Dendritic cell treated with granulocyte-macrophage colony-stimulating factor and Interleukin-4, amounts not matched to agents 40 ng/mL and 50 ng/mL, for 4 days (primary cell): ENCODE measurements at regions not wholly inside any gene's neighbourhood (a gene's known extent, or its start where the extent isn't known, plus 50 kb on each side); places are given as distances from the start of the nearest gene placed in this dataset.

ENCODE experiments used
- H3K27ac Mint-ChIP-seq: one replicate; pipeline ENCODE4 v1.8.0; 2022; ENCODE audit warnings: mild to moderate bottlenecking, mixed read lengths
- H3K27me3 Mint-ChIP-seq: one replicate; pipeline ENCODE4 v1.8.0; 2022; ENCODE audit warnings: mild to moderate bottlenecking, mixed read lengths
- H3K36me3 Mint-ChIP-seq: one replicate; pipeline ENCODE4 v1.8.0; 2022; ENCODE audit warnings: low read depth, mixed read lengths
- H3K4me1 Mint-ChIP-seq: one replicate; pipeline ENCODE4 v1.8.0; 2022; ENCODE audit warnings: low read depth, mixed read lengths
- H3K4me3 Mint-ChIP-seq: one replicate; pipeline ENCODE4 v1.8.0; 2022; ENCODE audit warnings: mild to moderate bottlenecking, moderate library complexity, mixed read lengths
- H3K9me3 Mint-ChIP-seq: one replicate; pipeline ENCODE4 v1.8.0; 2022; ENCODE audit warnings: mixed read lengths
- intact Hi-C: fragments of 100-400 bp; cut with micrococcal nuclease; formaldehyde crosslinking; loops from one replicate; pipeline ENCODE4 v1.15.0; 2022

DNA sequence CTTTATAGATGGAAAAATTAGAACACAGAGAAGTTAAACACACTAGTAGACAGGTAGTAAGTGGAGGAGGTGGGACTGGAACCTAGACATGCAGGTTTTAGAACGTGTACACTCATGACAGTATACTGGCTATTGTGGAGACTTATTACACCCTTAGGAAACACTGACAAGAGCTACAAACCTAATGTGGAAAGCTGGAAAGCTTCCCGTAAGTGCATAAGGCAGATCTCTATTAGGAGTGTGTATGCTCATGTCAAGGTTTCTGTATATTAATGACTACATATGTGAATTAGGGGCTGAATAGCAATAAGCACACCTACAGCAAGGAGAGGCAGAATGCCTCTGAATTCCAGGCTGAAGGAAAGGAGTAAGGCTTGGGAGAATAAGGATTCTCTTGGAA is 82.6 kb upstream of the SLC24A5 start:
- no peak overlapping the region for H3K4me3 Mint-ChIP-seq
- peaks cover 1% of the 10 kb centered on the region for H3K27me3 Mint-ChIP-seq
- no peaks in the 10 kb centered on the region for H3K36me3 Mint-ChIP-seq
- H3K4me1 Mint-ChIP-seq: no peaks in the 10 kb centered on the region
- H3K27ac Mint-ChIP-seq: no peak overlapping the region
- intact Hi-C loops: no loop called here
- H3K9me3 Mint-ChIP-seq: no peaks in the 10 kb centered on the region

GRCh38 chr15:48040166-48040817 is 80.5 kb upstream of the SLC24A5 start:
- no peak overlapping the region for H3K27ac Mint-ChIP-seq
- H3K27me3 Mint-ChIP-seq: no peaks in the 10 kb centered on the region
- intact Hi-C loops: no loop called here
- no peaks in the 10 kb centered on the region for H3K36me3 Mint-ChIP-seq
- no peak overlapping the region for H3K4me3 Mint-ChIP-seq
- H3K9me3 Mint-ChIP-seq: no peaks in the 10 kb centered on the region
- H3K4me1 Mint-ChIP-seq: no peaks in the 10 kb centered on the region

- H3K27ac Mint-ChIP-seq: no peak overlapping the region
- intact Hi-C loops: no loop called here
- no peaks in the 10 kb centered on the region for H3K27me3 Mint-ChIP-seq
- H3K4me3 Mint-ChIP-seq: no peak overlapping the region
- no peaks in the 10 kb centered on the region for H3K9me3 Mint-ChIP-seq
- no peaks in the 10 kb centered on the region for H3K4me1 Mint-ChIP-seq
- no peaks in the 10 kb centered on the region for H3K36me3 Mint-ChIP-seq
These were observed 79.3 kb upstream of the SLC24A5 start for GRCh38 chr15:48041454-48041853.

DNA sequence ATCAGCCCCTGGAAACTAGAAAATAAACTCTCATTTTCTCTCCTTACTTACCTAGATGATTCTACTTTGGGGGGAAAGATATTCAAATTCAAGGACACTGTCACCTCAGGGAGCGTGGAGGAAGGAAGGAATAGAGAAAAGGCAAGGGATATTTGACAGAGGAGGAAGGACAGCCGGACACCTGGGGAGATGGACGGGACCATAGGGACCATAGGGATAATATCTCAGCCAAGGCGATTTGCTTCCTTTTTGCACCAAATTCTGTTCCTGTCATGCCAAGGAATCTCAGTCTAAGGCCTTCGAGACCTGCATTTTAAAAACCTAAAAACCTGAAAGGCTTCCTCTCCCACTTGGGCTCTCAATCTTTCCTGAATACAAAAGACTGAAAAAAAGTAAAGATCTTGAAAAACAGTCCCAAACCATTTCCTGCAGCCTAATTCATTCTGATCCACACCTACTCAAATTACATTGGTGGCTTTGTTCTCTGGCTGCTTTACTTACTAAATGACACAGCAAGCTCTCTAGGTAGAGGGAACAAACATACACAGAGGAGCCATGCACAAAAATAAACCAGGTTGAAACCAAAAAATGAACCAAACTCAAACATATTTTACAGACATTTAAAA is 73.9 kb upstream of the SLC24A5 start:
- Mint-ChIP-seq H3K4me1 (no peaks in the 10 kb centered on the region), H3K36me3 (no peaks in the 10 kb centered on the region), H3K4me3 (no peak overlapping the region), H3K9me3 (no peaks in the 10 kb centered on the region), H3K27ac (no peak overlapping the region), H3K27me3 (no peaks in the 10 kb centered on the region)
- intact Hi-C loops: no loop called here

DNA sequence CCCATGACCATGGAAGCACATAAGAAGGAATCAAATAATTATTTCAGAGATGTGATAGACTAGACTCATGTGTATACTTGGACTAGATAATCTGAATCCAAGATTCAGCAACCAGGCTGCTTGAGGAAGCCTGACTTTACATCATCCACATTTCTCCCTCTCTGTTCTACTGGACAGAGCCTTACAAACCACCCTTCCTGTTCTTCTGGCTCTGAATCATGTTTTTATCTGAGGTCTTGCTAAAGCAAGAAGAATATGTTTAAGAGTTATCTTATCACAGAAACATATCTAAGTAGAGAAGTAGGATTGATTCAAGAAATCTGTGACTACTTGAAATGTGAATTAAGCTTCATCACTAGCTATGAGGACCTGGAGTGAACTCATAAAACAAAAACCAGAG is 71.1 kb upstream of the SLC24A5 start:
- no peak overlapping the region for H3K27ac Mint-ChIP-seq
- H3K4me1 Mint-ChIP-seq: no peaks in the 10 kb centered on the region
- intact Hi-C loops: no loop called here
- no peaks in the 10 kb centered on the region for H3K36me3 Mint-ChIP-seq
- no peaks in the 10 kb centered on the region for H3K9me3 Mint-ChIP-seq
- H3K4me3 Mint-ChIP-seq: no peak overlapping the region
- H3K27me3 Mint-ChIP-seq: no peaks in the 10 kb centered on the region

DNA sequence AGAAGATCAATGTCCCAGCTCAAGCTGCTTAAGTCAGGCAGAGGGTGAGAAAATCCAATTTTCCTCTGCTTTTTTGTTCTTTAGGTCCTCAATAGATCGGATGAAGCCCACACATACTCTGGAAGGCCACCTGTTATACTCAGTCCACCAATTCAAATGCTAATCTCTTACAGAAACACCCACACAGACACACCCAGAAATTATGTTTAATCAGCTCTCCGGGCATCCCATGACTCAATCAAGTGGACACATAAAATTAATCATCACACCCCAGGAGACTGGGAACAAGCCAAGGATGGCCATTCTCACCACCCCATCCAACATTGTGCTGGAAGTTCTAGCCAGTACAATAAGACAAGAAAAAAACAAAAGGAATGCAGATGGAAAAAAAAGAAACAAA is 67.8 kb upstream of the SLC24A5 start:
- Mint-ChIP-seq H3K4me3 (no peak overlapping the region), H3K9me3 (no peaks in the 10 kb centered on the region), H3K27ac (no peak overlapping the region), H3K36me3 (no peaks in the 10 kb centered on the region), H3K27me3 (no peaks in the 10 kb centered on the region), H3K4me1 (no peaks in the 10 kb centered on the region)
- intact Hi-C loops: no loop called here

DNA sequence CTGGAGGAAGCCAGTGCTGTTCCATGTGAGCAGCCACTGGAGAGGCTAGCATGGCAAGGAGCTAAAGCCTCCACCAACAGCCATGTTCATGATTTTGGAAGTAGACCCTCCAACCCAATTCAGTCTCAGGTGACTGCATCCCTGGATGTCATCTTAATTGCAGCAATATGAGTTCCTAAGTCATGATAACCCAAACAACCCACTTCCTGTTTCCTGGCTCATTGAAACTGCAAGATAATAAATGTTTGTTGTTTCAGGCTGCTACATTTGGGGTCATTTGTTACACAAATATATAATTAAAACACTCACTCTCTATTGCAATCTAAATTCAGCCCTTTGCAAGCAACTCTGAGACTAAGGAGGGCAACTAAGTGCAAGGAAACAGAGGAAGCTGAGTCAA is 62.4 kb upstream of the SLC24A5 start:
- Mint-ChIP-seq H3K4me3 (no peak overlapping the region), H3K4me1 (no peaks in the 10 kb centered on the region), H3K27me3 (no peaks in the 10 kb centered on the region), H3K27ac (no peak overlapping the region), H3K9me3 (no peaks in the 10 kb centered on the region), H3K36me3 (no peaks in the 10 kb centered on the region)
- intact Hi-C loops: no loop called here

- H3K9me3 Mint-ChIP-seq: no peaks in the 10 kb centered on the region
- no peaks in the 10 kb centered on the region for H3K27me3 Mint-ChIP-seq
- no peak overlapping the region for H3K27ac Mint-ChIP-seq
- H3K4me3 Mint-ChIP-seq: no peak overlapping the region
- no peaks in the 10 kb centered on the region for H3K4me1 Mint-ChIP-seq
- H3K36me3 Mint-ChIP-seq: no peaks in the 10 kb centered on the region
- intact Hi-C loops: no loop called here
These were observed 61.0 kb upstream of the SLC24A5 start for GRCh38 chr15:48059791-48060190.

DNA sequence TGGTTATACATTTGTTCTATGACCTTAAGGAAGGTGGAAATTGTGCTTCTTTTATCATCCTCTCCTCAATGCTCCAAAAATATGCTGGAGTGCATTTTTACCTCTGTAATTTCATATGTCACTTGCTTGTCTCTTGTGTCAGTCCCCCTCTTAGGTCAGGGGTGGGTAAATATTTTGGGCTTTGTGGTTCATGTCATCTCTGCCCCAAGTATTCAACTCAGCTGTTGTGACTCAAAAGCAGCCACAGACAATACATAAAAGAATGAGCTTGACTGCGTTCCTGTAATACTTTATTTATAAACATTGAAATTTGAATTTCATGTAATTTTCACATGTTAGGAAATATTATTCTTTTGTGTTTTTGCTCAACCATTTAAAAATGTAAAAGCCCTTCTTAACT is 60.4 kb upstream of the SLC24A5 start:
- no peaks in the 10 kb centered on the region for H3K4me1 Mint-ChIP-seq
- intact Hi-C loops: no loop called here

DNA sequence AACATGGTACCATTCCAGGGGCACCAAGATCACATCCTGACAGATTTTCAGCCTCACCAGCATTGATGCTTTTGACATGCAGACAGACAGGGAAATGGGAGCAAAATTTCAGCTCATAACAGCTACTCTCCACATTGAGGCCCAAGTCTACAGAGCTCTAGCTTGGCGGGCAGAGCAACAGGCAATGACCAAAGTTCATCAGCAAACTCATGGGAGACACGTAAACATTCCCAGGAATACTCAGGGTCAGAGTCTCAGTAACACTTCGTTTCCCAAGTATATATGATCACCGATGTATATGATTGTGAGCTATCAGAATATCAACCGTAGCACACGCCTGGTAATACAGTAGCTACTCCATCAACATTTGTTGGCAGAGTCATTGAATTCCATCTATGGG is 59.2 kb upstream of the SLC24A5 start:
- Mint-ChIP-seq H3K4me3 (no peak overlapping the region), H3K9me3 (no peaks in the 10 kb centered on the region), H3K27me3 (no peaks in the 10 kb centered on the region), H3K4me1 (no peaks in the 10 kb centered on the region), H3K27ac (no peak overlapping the region), H3K36me3 (no peaks in the 10 kb centered on the region)
- intact Hi-C loops: no loop called here

More for the DNA sequence above, 60.4 kb upstream of the SLC24A5 start:
- no peaks in the 10 kb centered on the region for H3K36me3 Mint-ChIP-seq
- H3K9me3 Mint-ChIP-seq: no peaks in the 10 kb centered on the region
- H3K4me3 Mint-ChIP-seq: no peak overlapping the region
- H3K27me3 Mint-ChIP-seq: no peaks in the 10 kb centered on the region
- H3K27ac Mint-ChIP-seq: no peak overlapping the region

DNA sequence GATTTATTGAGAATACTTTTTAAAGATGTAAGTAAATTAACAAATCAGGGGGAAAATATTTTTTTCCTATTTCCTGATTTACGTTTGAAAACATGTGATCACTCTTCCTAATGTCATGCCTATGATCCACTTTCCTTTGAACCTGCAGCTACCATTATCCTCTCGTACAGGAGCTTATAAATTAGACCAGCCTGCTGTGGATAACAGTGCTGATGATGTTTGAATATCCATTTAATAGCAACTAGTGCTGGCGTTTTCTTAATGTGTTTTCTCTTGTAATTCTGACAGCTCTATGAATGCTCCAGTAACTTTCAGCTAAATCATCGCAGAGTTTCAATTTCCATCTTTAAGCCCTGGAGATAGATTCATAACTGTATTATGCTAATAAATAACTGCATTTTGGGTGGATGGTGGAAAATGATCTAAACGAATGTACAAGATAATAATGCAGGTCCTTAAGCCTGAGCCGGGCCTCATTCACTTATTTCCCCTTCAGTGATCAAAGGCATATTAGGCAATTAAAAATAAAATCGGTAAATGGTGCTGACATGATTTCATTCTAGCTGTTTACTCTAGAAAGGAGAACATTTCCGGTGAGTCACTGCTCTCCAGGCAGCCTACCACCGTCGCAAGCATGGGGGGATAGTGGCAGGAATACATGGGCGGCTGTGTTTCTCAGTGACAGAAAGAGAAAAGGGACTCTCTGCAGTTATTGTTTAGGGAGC is 58.5 kb upstream of the SLC24A5 start:
- intact Hi-C loops: no loop called here
- H3K4me1 Mint-ChIP-seq: no peaks in the 10 kb centered on the region
- no peaks in the 10 kb centered on the region for H3K27me3 Mint-ChIP-seq
- no peak overlapping the region for H3K4me3 Mint-ChIP-seq
- H3K9me3 Mint-ChIP-seq: no peaks in the 10 kb centered on the region
- H3K27ac Mint-ChIP-seq: no peak overlapping the region
- H3K36me3 Mint-ChIP-seq: no peaks in the 10 kb centered on the region

DNA sequence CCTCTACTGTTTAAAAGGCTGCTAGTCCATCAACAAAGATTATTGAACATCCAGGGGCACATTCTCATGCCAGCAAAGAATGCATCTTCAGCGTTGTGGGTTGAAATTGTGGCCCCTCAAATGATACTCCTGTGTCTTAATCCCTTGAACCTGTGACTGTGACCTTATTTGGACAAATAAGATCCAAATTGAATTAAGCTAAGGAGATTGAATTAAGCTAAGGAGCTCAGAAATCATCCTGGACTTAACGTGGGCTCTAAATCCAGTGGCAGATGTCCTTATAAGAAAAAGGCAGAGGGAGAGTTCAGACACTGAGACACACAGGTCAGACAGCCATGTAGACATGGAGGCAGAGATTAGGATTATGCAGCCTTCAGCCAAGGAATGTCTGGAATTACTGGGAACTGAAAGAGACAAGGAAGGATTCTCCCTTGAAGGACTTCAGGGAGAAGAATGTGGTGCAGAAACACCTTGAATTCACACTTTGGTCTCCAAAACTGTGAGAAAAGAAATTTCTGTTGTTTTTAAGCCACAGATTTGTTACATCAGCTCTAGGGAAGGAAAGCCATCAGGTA is 57.3 kb upstream of the SLC24A5 start:
- intact Hi-C loops: no loop called here
- Mint-ChIP-seq H3K27ac (no peak overlapping the region), H3K4me3 (no peak overlapping the region), H3K27me3 (no peaks in the 10 kb centered on the region), H3K4me1 (no peaks in the 10 kb centered on the region), H3K36me3 (no peaks in the 10 kb centered on the region), H3K9me3 (no peaks in the 10 kb centered on the region)

DNA sequence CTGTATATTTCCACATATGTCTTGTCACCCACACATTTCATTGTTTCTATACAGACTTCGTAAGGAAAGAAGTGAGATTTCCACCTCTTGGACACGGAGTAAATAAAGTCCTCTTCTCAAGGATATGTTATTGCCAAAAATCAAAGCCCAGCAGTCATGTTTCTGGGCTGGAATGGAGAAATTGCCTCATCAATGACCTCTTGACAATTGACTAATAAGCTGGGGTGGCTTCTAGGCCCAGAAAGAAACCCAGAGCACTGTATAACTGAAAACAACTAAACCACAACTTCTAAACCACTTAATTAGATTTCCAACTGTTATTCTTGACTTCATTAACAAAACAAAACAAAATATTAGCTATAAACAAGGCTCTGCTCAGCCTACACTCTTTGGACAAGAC is 56.4 kb upstream of the SLC24A5 start:
- H3K4me1 Mint-ChIP-seq: no peaks in the 10 kb centered on the region
- H3K9me3 Mint-ChIP-seq: no peaks in the 10 kb centered on the region
- H3K36me3 Mint-ChIP-seq: no peaks in the 10 kb centered on the region
- no peak overlapping the region for H3K27ac Mint-ChIP-seq
- no peaks in the 10 kb centered on the region for H3K27me3 Mint-ChIP-seq
- H3K4me3 Mint-ChIP-seq: no peak overlapping the region
- intact Hi-C loops: no loop called here

- no peaks in the 10 kb centered on the region for H3K9me3 Mint-ChIP-seq
- intact Hi-C loops: no loop called here
- no peaks in the 10 kb centered on the region for H3K27me3 Mint-ChIP-seq
- no peak overlapping the region for H3K27ac Mint-ChIP-seq
- no peaks in the 10 kb centered on the region for H3K4me1 Mint-ChIP-seq
- H3K4me3 Mint-ChIP-seq: no peak overlapping the region
- H3K36me3 Mint-ChIP-seq: no peaks in the 10 kb centered on the region
These were observed 54.3 kb upstream of the SLC24A5 start for GRCh38 chr15:48066456-48066855.
